Body of pancreas (tissue), 4 donors: ENCODE measurements at regions not wholly inside any gene's neighbourhood (a gene's known extent, or its start where the extent isn't known, plus 50 kb on each side); places are given as distances from the start of the nearest gene placed in this dataset.
"Not testable (repeated sequence)": the region's sequence is repeated elsewhere in the genome, so short reads cannot be mapped to it uniquely, and the experiment has no call there.

ENCODE experiments used
- ATAC-seq: fragments of 150-250 bp; one replicate; pipeline ENCODE4 v1.9.1; 2016
- DNase-seq, 4 donors: peaks; one replicate each; pipeline ENCODE4 v3.0.0-alpha.2; 2019
- H3K27ac ChIP-seq, 4 donors: fragments of 200-600 bp; sonication (generic); 1 replicate in 3 of 4; 2 replicates in 1 of 4; pipeline versions ENCODE4 v1.5.1 to v1.6.1; 2016 to 2019; ENCODE audit warnings: mild to moderate bottlenecking in 1 of 4, mixed read lengths in 1 of 4, moderate library complexity in 1 of 4
- H3K27me3 ChIP-seq, 2 donors: fragments of 200-600 bp; sonication (generic); one replicate each; pipeline ENCODE4 v1.6.0; 2016; ENCODE audit warnings: mild to moderate bottlenecking in 1 of 2
- H3K36me3 ChIP-seq, 2 donors: fragments of 200-600 bp; sonication (generic); replicated peaks in 1 of 2; 2 replicates each; pipeline ENCODE4 v1.5.1; 2016; ENCODE audit warnings: low read depth in 2 of 2; ENCODE audit not compliant: insufficient read depth in 1 of 2
- H3K4me1 ChIP-seq: fragments of 200-600 bp; sonication (generic); one replicate; pipeline ENCODE4 v1.6.0; 2016
- H3K4me3 ChIP-seq, 2 donors: fragments of 200-600 bp; sonication (generic); 1 replicate in 1 of 2; 2 replicates in 1 of 2; pipeline ENCODE4 v1.5.1; 2016 to 2019
- H3K9me3 ChIP-seq, 3 donors: fragments of 200-600 bp; sonication (generic); 1 replicate in 2 of 3; 2 replicates in 1 of 3; pipeline ENCODE4 v1.5.1; 2016
- CTCF ChIP-seq, 7 experiments: fragments of 450-650 bp in 4 of 7; fragments of 200-600 bp in 3 of 7; sonication (generic) in 3 of 7; IDR thresholded peaks; one replicate each; pipeline ENCODE4 v1.5.1; 2016 to 2019; ENCODE audit warnings: antibody characterized with exemption in 7 of 7
- POLR2A ChIP-seq, 3 donors: fragments of 450-650 bp; IDR thresholded peaks; one replicate each; pipeline ENCODE4 v1.6.1; 2016; ENCODE audit warnings: antibody characterized with exemption in 3 of 3, mild to moderate bottlenecking in 2 of 3
- WGBS, 2 donors: methylation state at CpG; one replicate each; pipeline ENCODE4 v1.1.5; 2017; 5-methylcytosine and 5-hydroxymethylcytosine counted together
- intact Hi-C: fragments of 100-400 bp; cut with DNase I; formaldehyde crosslinking; loops from one replicate; pipeline ENCODE4 v1.15.1; 2023

GRCh38 chr2:144774809-144775208 lies 254.9 kb upstream of the ZEB2 start:
- Histone ChIP-seq H3K4me1 (no peaks in the 10 kb centered on the region), H3K36me3 (no peaks in the 10 kb centered on the region), H3K4me3 (no peak overlapping the region), H3K27me3 (no peaks in the 10 kb centered on the region), H3K9me3 (no peaks in the 10 kb centered on the region), H3K27ac (no peak overlapping the region)
- TF ChIP-seq CTCF (IDR thresholded peaks at IDR 0.05) (no peak), POLR2A (IDR thresholded peaks at IDR 0.05) (no peak)
- DNase-seq, result no peak
- intact Hi-C loops, result no loop called here
- ATAC-seq, result no peak

- Histone ChIP-seq H3K4me3 (no peak overlapping the region), H3K27ac (no peak overlapping the region), H3K27me3 (no peaks in the 10 kb centered on the region), H3K4me1 (no peaks in the 10 kb centered on the region), H3K9me3 (no peaks in the 10 kb centered on the region), H3K36me3 (no peaks in the 10 kb centered on the region)
- WGBS, 2 donors, result 68 to 79% methylated on average over 3 of the region's 3 CpGs
- intact Hi-C loops, result no loop called here
- no peak for DNase-seq
- TF ChIP-seq CTCF (IDR thresholded peaks at IDR 0.05) (no peak), POLR2A (IDR thresholded peaks at IDR 0.05) (no peak)
- no peak for ATAC-seq
Observed at GRCh38 chr2:144771348-144771747, 251.4 kb upstream of the ZEB2 start.

- 37 to 55% methylated on average over 6 of the region's 6 CpGs for WGBS, 2 donors
- Histone ChIP-seq H3K27ac (no peak overlapping the region), H3K36me3 (no peaks in the 10 kb centered on the region), H3K9me3 (no peaks in the 10 kb centered on the region), H3K4me3 (no peak overlapping the region), H3K27me3 (no peaks in the 10 kb centered on the region), H3K4me1 (no peaks in the 10 kb centered on the region)
- intact Hi-C loops, result no loop called here
- DNase-seq (no peak), ATAC-seq (no peak)
- no peak for TF ChIP-seq CTCF (IDR thresholded peaks at IDR 0.05)
- TF ChIP-seq POLR2A (IDR thresholded peaks at IDR 0.05), result no peak
Observed at GRCh38 chr2:144770616-144771230, 250.8 kb upstream of the ZEB2 start.

GRCh38 chr2:144760939-144761338 lies 241.0 kb upstream of the ZEB2 start:
- H3K4me3 ChIP-seq, H3K27me3 ChIP-seq, intact Hi-C loops, H3K9me3 ChIP-seq, DNase-seq, H3K36me3 ChIP-seq, ATAC-seq, H3K27ac ChIP-seq, H3K4me1 ChIP-seq: not testable (repeated sequence)
- whole genome bisulfite sequencing, 2 donors, result 61 to 68% methylated on average over 2 of the region's 2 CpGs

- Histone ChIP-seq H3K4me3 (no peak overlapping the region), H3K27me3 (no peaks in the 10 kb centered on the region), H3K27ac (no peak overlapping the region), H3K36me3 (no peaks in the 10 kb centered on the region), H3K4me1 (no peaks in the 10 kb centered on the region), H3K9me3 (no peaks in the 10 kb centered on the region)
- ATAC-seq (no peak), DNase-seq (no peak)
- intact Hi-C loops, result no loop called here
- no peak for TF ChIP-seq POLR2A (IDR thresholded peaks at IDR 0.05)
- no peak for TF ChIP-seq CTCF (IDR thresholded peaks at IDR 0.05)
Observed at GRCh38 chr2:144759746-144760145, 239.8 kb upstream of the ZEB2 start.

GRCh38 chr2:144758196-144758595 lies 238.3 kb upstream of the ZEB2 start:
- H3K9me3 ChIP-seq, ATAC-seq, H3K4me1 ChIP-seq, H3K36me3 ChIP-seq, H3K27me3 ChIP-seq, H3K4me3 ChIP-seq, H3K27ac ChIP-seq, DNase-seq, intact Hi-C loops: not testable (repeated sequence)
